C4-2B (cell line): ENCODE measurements at regions not wholly inside any gene's neighbourhood (a gene's known extent, or its start where the extent isn't known, plus 50 kb on each side); places are given as distances from the start of the nearest gene placed in this dataset.

Experiments
- CTCF ChIP-seq: fragments of 450-650 bp; conservative IDR thresholded peaks from 2 replicates; pipeline ENCODE4 v1.5.1; 2017; ENCODE audit warnings: mild to moderate bottlenecking
- ZFX ChIP-seq: fragments of 450-650 bp; IDR thresholded peaks from 2 replicates; pipeline ENCODE4 v1.6.1; 2017

- TF ChIP-seq CTCF (no peak), ZFX (no peak)
These were observed 81.6 kb upstream of the CHST15 start for GRCh38 chr10:124174673-124175645.
